ENCODE measurements at regions not wholly inside any gene's neighbourhood (a gene's known extent, or its start where the extent isn't known, plus 50 kb on each side); places are given as distances from the start of the nearest gene placed in this dataset.

DNA sequence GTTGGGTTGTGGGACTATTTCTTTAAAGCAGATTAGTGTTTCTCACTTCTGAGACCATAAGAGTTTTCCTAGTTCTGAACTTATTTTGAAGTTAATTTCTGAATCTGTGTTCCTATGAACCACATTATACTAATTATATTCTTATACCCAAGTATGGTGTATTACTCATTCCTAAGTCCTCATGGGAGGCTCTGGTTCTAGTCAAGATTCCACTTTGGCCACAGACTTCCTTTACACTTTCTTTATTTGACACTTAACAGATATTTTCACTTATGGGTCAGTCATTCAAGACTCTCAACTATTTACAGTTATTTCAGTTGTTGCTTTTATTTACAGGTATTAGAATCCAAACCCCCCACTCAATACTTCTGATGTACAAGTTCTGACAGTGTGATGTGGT, 937.2 kb upstream of the TYRP1 start:
- TF ChIP-seq GATA2 (IDR thresholded peaks at IDR 0.05; ENCODE audit: low read depth, low read length): no peak
- TF ChIP-seq GATA3 (IDR thresholded peaks at IDR 0.05; ENCODE audit: low read depth, low read length): no peak
